LHCN-M2 (cell line): ENCODE measurements at regions not wholly inside any gene's neighbourhood (a gene's known extent, or its start where the extent isn't known, plus 50 kb on each side); places are given as distances from the start of the nearest gene placed in this dataset.
"Not testable (repeated sequence)": the region's sequence is repeated elsewhere in the genome, so short reads cannot be mapped to it uniquely, and the experiment has no call there.

Experiments
- DNase-seq: peaks from one replicate; pipeline ENCODE4 v3.0.0-alpha.2; 2012; ENCODE audit warnings: low read depth

DNA sequence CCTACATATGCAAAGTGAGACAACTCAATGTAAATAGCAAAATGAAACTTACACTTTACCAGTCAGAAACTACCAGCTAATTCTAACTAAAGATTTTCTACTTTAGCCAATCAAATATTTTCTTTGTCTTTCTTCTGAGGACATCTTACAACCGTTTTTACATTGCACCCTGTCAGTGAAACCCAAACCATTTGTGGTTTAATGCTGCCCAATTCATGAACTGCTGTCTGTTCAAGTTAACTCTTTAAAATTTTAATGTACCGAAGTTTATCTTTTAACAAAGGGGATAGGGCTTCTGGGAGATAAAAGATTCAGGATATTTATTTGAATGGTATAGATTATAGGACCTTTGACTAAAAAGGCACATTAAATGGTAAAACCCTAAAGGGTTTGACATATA lies 121.3 kb upstream of the HDDC2 start:
- no peak for DNase-seq

DNA sequence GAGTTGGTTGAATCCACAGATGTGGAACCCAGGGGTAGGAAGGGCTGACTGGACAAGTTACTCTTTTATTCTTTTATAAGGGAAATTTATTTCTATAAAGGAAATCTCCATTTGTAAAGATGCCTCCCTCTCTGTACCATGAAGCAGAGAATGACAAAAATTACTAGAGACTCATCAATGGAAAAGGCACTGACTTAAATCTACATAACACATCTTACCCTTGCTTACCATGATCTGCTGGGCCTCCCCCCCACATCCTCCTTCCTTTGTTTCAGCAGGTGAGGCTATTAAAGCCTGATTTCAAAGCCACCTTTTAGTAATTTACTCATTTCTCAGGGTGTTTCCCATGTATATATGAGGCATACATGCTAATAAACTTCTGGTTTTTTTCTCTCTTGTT lies 130.2 kb upstream of the HDDC2 start:
- DNase-seq: no peak

DNA sequence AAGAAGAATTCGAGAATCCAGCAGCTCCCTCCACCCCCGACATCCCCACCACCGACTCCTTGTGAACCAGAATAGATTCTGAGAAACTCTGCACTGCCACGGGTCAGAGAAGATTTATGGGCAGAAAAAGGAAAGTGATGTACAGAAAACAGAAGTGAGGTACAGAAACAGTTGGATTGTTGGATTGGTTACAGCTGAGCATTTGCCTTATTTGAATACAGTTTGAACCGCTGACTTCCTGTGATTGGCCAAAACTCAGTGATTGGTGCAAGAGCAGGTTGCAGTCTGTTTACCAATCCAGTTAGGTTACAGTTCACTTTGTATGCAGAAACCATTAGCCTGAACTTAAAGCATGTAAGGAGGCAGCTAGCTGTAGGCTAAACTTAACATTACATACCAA lies 131.2 kb upstream of the HDDC2 start:
- no peak for DNase-seq

DNA sequence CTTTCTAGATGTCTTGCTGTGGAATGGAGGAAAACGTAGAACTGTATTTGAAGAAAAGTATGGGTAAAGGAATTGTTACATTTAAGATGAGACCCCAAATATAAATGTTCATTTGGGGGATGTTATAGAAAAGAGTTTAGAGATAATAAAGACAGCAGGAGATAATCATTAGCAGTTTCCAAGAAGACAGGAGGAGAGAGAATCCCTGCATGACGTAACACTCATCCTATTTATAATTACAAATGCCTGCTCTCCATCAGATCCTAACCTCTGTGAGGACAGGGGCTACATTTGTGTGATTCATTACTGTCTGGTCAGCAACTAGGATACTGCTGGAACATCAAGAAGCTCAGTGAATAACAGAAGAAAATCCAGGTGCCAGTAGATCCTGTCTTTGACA lies 133.0 kb upstream of the HDDC2 start:
- DNase-seq: no peak

DNA sequence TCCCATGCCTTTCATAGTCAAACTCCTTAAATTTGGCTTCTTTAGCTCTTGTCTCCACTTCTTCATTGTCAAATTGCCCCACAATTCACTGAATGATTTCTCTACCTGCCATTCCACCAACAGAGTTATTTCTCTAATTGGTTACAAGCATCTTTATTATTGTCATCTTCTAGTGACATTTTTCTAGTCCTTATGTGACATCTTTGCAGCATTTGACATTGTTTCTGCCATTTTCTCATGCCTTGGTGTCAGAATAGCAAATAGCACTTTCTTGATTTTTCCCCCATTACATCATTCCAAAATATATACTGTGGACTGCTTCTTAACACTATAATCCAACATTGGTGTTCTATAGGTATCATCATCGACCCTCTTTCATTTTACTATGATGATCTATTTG lies 137.7 kb upstream of the HDDC2 start:
- no peak for DNase-seq

DNA sequence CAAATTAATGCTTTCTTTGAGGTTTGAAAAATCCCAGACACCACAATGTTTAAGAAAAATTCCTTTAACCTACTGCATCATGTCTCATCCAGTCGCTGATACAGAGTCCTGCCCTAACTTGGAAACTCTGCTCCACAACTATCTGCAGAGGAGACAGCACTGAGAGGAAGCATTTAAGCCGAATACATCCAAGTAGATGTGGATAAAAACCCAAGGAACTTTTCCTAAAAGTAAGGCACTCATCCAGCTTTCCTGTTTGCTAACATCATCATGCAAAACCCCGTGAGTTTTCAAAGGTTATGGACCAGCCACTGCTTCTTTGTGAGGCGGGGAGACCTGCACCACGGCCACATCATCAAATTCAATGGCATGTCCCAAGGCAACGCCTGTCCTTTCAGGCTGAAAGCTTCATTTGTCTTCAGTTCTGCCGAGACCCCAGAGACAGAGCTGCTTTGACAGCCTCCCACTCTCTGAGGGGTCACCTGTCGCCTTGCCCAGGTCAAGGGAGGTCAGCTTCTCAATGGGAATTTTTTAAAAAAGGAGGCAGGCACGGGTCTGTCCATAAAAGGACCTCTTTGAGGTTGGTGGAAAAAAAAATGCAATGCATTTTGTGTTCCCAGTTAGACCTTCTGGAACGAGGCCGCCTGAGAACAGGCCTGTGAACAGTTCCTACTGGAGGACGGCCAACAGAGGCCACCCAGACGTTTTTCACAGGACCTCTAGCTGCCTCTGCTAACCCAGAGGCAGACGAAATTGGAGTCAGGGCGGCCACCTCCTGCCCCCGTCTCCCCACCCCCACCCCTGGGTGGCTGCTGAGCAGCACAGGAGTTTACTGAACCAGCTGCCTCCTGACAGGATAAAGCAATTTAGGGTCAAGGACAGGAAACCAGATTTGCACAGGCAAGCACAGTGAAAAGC lies 142.5 kb upstream of the HDDC2 start:
- DNase-seq: no peak

DNA sequence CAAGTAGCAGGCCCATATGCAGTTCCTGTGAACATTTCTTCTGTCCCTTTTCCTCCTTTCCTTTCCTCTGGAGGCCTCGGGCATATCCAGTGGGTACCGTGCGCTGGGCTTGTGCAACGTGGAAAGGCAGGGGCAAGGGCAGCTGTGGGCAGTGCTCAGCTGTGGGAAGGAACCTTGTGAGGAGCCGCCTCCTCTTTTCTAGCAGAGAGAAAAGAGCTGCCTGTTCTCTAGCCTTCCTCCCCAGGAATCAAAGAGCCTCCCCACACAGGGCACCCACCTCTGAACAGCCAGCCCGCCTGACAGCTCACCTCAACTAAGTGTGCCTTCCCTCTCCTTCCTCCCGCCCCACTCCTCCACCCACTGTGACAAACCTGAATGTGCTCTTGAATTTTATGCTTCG lies 143.3 kb upstream of the HDDC2 start:
- no peak for DNase-seq

DNA sequence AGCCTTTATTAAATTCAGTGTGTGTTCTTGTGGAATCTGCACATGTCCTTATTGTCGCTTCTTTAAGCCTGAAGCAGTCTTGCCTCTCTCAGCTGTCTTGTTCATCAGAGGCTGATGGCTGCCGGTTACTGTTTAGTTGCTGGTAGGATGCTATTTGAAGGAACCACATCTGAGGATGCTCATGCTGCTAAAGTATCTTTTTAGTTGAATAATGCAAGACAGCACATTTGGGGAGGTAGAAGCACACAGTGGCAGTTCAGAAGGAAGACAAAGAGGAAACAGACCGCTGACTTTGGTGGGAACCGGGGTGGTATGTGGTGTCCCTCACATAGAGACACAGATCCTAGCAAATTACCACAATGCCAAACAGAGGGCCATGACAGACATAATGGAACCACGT lies 144.2 kb upstream of the HDDC2 start:
- DNase-seq: no peak

DNA sequence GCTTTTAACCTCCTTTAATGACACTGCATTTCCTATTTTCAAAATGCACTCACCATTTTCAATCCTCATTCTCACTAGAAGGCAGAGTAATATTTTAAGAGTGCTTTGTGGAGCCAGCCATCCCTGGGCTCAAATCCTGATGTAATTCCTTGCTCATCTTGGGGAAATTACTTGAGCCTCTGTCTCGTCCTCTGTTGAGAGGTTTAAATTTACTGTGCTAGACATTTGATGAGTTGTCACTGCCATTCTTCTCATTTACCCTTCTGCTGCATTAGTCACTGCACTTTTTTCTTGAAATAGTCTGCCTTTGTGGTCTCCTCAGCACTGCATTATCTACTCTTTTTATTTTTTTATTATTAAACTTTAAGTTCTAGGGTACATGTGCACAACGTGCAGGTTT lies 150.0 kb upstream of the HDDC2 start:
- no peak for DNase-seq

DNA sequence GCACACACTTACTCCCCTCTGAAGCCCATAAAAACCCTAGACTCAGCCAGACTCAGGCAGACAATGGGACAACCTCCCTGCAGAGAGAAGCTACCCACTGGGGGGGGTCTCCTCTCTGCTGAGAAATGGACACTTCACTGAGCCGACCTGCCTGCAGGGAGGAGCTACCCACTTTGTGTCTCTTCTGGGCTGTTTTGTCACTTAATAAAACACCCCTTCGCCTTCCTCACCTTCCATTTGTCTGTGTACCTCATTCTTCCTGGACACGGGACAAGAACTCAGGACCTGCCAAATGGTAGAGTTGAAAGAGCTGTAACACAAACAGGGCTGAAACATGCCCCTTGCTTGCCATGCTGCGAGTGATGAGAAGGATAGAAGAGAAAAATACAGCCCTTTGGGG lies 151.7 kb upstream of the HDDC2 start:
- DNase-seq: no peak

DNA sequence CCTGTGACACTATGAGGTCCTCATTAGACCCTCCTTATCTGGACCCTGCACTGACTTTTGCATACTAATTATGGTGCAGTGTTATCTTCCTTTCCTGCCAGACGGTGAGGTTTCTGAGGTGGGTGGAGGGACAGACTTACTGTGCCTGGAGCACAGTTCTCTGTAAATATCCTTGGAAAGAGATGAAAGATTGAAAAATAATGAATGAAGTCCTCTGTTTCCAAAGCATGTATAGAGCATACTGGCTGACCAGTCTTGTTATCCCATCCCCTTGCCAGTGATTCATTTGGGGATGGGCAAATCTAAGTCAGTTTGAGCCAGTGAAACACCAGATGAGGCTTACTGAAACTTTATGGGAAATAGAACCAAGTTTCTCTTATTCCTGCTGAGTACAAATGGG lies 152.6 kb upstream of the HDDC2 start:
- no peak for DNase-seq

DNA sequence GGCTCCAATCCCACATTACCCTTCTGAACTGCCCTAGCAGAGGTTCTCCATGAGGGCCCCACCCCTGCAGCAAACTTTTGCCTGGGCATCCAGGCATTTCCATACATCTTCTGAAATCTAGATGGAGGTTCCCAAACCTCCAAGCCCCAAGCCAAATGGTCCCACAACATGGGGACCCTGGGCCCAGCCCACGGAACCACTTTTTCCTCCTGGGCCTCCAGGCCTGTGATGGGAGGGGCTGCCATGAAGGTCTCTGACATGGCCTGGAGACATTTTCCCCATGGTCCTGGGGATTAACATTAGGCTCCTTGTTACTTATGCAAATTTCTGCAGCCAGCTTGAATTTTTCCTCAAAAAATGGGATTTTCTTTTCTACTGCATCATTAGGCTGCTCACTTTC lies 156.7 kb upstream of the HDDC2 start:
- not testable (repeated sequence) for DNase-seq

DNA sequence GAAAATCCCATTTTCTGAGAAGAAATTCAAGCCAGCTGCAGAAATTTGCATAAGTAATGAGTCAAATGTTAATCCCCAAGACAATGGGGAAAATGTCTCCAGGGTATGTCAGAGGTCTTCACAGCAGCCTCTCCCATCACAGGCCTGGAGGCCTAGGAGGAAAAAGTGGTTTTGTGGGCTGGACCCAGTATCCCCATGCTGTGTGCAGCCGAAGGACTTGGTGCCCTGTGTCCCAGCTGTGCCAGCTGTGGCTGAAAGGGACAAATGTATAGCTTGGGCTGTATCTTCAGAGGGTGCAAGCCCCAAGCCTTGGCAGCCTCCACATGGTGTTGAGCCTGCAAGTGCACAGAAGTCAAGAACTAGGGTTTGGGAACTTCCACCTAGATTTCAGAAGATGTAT lies 163.6 kb upstream of the HDDC2 start:
- DNase-seq: not testable (repeated sequence)

DNA sequence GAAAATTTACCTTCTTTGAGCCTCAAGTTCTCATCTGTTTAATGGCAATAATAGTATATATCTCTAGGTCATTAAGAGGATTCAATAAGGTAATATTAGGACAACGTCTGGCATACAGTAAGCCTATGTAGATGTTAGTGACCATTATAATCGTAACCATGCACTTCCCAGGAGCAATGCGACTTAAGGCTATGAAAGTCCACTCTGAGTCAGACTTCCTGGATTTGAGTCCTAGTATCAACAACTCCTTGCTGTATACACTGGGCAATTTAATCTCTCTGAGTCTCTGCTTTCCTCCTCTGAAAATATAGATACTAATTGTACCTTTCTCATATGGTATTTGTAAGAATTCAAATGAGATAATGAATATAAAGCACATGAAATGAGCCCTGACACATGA lies 168.1 kb upstream of the HDDC2 start:
- DNase-seq: no peak

DNA sequence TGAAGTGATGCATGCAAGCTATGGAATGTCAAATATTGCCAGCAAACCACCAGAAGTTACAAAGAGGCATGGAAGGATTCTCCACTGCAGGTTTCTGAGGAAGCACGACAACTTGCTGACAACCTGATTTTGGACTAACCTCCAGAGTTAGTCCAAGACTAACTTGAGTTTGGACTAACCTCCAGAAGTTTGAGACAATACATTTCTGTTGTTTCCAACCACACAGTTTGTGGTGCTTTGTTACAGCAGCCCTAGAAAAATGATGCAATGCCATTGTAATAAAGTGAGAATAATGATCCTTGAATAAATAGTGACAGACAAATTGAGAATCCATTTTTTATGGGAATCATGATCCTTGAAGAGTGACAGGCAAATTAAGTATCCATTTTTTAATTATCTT lies 169.9 kb upstream of the HDDC2 start:
- no peak for DNase-seq

DNA sequence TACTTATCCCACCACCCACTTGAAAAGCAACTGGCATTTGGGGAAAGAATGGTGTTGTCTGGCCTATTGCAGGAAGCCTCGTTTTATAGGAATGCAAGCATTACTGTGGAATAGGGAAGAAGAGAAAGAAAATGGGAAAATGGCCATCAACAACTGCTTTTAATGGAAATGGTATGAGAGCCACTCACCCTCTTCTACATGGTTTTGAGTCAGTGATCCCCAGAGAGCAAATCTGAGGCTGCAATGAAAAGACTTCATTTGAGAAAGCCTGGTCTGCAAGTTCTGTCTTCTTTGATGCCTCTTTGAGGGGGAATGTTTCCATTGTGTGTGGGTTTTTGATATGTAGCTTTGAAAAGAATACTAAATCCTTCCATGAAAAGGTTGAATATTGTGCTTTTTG lies 172.3 kb upstream of the HDDC2 start:
- no peak for DNase-seq

DNA sequence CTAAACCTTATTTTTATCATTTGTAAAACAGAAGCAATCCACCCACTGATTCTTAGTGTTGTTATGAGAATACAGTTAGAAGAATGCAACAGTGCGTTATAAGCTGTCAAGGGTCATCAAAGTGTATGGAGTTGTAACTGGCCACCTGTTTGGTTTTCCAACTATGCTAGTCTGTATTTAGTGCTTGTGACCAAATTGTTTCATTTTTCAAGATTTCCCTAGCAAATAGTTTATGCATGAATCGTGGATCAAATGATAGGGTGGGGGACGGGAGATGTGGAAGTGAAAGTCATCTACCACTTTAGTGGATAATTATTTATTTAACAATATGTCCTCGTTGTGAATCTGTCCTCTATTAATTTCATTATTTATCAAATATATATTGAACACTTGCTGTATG lies 175.4 kb upstream of the HDDC2 start:
- DNase-seq: peak; percentile 51

DNA sequence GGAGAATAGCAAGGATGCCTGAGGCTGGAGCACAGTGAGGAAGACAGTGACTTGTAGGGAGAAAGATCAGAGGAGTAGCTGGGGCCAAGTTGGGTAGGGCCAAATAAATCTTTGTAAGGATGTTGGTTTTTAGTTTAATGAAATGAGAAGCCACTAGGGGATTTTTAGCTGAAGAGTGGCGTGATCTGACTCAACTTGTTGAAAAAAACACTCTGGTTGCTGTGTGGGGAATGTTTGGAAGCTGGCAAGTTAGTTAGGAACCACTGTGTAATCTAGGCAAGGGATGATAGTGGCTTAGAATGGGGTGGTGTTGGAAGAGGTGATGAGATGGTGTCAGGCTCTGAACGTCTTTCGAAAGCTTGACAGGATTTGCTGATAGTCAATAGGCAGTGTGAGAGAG lies 176.1 kb upstream of the HDDC2 start:
- DNase-seq: peak; percentile 13

DNA sequence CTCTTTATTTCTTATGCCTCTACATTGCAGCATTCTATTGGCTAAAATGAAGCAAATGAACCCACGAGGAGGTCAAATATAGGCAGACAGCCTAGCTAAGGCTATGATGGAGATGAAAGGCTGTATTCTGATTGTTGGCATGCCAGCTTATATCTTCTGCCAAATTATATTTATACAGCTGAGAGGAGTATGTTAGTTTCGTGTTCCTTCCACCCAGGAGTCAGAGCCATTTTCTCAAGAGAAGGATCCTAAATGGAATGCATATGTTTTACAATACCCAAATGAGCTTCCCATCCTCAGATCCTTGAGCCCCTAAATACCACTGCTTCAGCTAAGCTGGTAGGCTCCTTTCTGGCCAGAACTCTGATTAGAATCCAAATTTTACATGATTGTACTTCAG lies 178.4 kb upstream of the HDDC2 start:
- DNase-seq: no peak

DNA sequence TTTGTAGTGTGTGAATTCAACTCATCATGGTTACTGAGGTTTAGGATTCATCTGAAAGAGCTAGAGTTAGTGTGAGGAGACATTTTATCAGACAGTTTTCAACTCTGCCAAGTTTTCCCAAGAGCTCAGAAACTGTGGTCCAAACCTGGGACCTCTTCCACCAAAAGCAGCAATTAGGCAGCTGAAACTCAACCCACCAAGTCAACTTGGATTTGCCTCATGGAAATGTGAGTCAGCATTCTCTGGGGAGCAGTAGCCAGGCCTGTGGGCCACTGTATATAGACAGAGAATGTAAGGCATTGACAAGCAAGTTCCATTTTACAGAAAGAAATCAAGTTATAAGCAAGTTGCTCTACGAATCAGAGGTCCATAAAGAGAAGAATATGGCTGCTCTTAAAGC lies 178.8 kb upstream of the HDDC2 start:
- DNase-seq: peak; percentile 29

DNA sequence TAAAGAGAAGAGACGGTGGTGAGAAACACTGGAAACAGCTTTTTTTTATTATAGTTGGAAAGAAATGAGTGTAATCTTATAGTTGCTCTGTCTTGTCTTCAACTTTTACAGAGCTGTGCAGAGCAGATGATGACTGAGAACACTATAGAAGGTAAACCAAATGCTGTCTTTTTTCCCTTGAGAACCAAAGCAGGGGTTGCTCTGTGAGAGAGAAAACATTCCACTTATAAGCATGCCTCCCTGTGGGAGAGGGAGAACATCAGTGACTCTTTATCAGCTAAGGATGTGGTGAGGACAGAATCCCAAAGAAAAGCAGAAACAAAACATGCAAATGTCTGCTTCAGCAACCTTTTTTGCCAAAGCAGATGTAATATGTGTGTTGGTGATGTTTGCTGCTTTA lies 179.3 kb upstream of the HDDC2 start:
- DNase-seq: no peak

DNA sequence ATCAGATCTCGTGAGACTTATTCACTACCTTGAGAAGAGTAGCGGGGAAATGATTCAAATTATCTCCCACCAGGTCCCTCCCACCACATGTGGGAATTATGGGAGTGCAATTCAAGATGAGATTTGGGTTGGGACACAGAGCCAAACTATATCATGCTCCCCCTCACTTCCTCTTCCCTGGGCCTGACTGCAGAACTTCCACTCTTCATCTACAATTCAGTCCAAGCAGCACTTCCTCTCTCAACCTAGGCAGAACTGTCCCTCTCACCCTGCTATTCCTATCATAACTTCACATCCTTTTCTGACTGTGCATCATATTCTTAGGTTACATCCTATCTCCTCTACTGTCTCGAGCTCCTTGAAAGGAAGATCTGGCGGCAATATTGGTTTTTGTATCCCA lies 184.0 kb upstream of the HDDC2 start:
- no peak for DNase-seq

DNA sequence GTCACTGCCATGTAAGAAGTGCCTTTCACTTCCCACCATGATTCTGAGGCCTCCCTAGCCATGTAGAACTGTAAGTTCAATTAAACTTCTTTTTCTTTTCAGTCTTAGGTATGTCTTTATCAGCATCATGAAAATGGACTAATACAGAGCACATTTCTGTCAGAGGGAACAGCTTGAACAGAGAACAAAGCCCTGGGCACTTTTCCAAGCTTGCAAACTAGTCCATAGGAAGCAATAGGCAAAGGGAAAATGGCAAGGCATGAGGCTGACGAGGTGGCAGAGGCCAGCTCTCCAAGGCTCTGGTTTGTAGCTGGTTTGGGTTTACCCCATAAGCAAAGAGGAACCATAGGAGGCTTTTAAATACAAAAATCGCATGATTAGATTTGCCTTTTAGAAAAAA lies 185.1 kb upstream of the HDDC2 start:
- DNase-seq: no peak
